Liver (tissue), 8 donors: ENCODE measurements at regions not wholly inside any gene's neighbourhood (a gene's known extent, or its start where the extent isn't known, plus 50 kb on each side); places are given as distances from the start of the nearest gene placed in this dataset.
"Not testable (repeated sequence)": the region's sequence is repeated elsewhere in the genome, so short reads cannot be mapped to it uniquely, and the experiment has no call there.

Experiments
- DNase-seq: peaks from one replicate; pipeline ENCODE4 v3.0.0-alpha.2; 2017; ENCODE audit warnings: low spot score
- H3K27ac ChIP-seq, 2 donors: one replicate each; pipeline ENCODE4 v1.7.0; 2013; ENCODE audit warnings: inconsistent platforms in 2 of 2, low read length in 2 of 2, control low read depth in 1 of 2, low read depth in 1 of 2, mild to moderate bottlenecking in 1 of 2
- H3K27me3 ChIP-seq, 4 donors: one replicate each; pipeline versions ENCODE4 v1.6.1 to v1.7.0; 2013; ENCODE audit warnings: low read length in 3 of 4, inconsistent platforms in 1 of 4, mild to moderate bottlenecking in 1 of 4, moderate library complexity in 1 of 4; ENCODE audit not compliant: control insufficient read depth in 4 of 4, insufficient read depth in 4 of 4
- H3K36me3 ChIP-seq, 4 donors: one replicate each; pipeline versions ENCODE4 v1.6.1 to v1.7.0; 2013; ENCODE audit warnings: low read length in 3 of 4, mild to moderate bottlenecking in 3 of 4, low read depth in 1 of 4, moderate library complexity in 1 of 4; ENCODE audit not compliant: control insufficient read depth in 4 of 4, insufficient read depth in 3 of 4
- H3K4me1 ChIP-seq, 4 donors: one replicate each; pipeline versions ENCODE4 v1.6.1 to v1.7.0; 2013; ENCODE audit warnings: low read length in 3 of 4, mild to moderate bottlenecking in 3 of 4, moderate library complexity in 1 of 4; ENCODE audit not compliant: control insufficient read depth in 4 of 4, insufficient read depth in 4 of 4
- H3K4me3 ChIP-seq, 3 donors: one replicate each; pipeline versions ENCODE4 v1.6.1 to v1.7.0; 2013; ENCODE audit warnings: low read length in 3 of 3, control low read depth in 1 of 3, low read depth in 1 of 3, mild to moderate bottlenecking in 1 of 3
- H3K9ac ChIP-seq, 2 donors: one replicate each; pipeline ENCODE4 v1.7.0; 2013; ENCODE audit warnings: low read length in 2 of 2, mild to moderate bottlenecking in 2 of 2, moderate library complexity in 2 of 2, control low read depth in 1 of 2, low read depth in 1 of 2
- H3K9me3 ChIP-seq, 4 donors: one replicate each; pipeline versions ENCODE4 v1.6.1 to v1.7.0; 2013; ENCODE audit warnings: low read length in 3 of 4; ENCODE audit not compliant: control insufficient read depth in 4 of 4
- EGR1 ChIP-seq, 2 donors: IDR thresholded peaks; 2 replicates each; pipeline ENCODE4 v1.6.1; 2016 to 2018; ENCODE audit warnings: antibody characterized with exemption in 2 of 2, low read depth in 2 of 2
- FOXA1 ChIP-seq: IDR thresholded peaks from 2 replicates; pipeline ENCODE4 v1.6.1; 2016; ENCODE audit warnings: antibody characterized with exemption
- FOXA2 ChIP-seq: IDR thresholded peaks from 2 replicates; pipeline ENCODE4 v1.6.1; 2016; ENCODE audit warnings: antibody characterized with exemption
- HNF4A ChIP-seq, 2 donors: conservative IDR thresholded peaks; 2 replicates each; pipeline ENCODE4 v1.6.1; 2016; ENCODE audit warnings: antibody characterized with exemption in 2 of 2, mild to moderate bottlenecking in 2 of 2
- HNF4G ChIP-seq: IDR thresholded peaks from 2 replicates; pipeline ENCODE4 v1.6.1; 2016; ENCODE audit warnings: antibody characterized with exemption
- JUND ChIP-seq, 2 donors: IDR thresholded peaks; 2 replicates each; pipeline ENCODE4 v1.6.1; 2016; ENCODE audit warnings: antibody characterized with exemption in 2 of 2
- NR2F2 ChIP-seq: IDR thresholded peaks from 2 replicates; pipeline ENCODE4 v1.6.1; 2016; ENCODE audit warnings: antibody characterized with exemption
- RAD21 ChIP-seq, 2 donors: IDR thresholded peaks; 2 replicates each; pipeline ENCODE4 v1.6.1; 2016; ENCODE audit warnings: antibody characterized with exemption in 2 of 2, mild to moderate bottlenecking in 2 of 2
- RXRA ChIP-seq, 2 donors: IDR thresholded peaks; 2 replicates each; pipeline ENCODE4 v1.6.1; 2017 to 2018; ENCODE audit warnings: antibody characterized with exemption in 2 of 2, mild to moderate bottlenecking in 1 of 2
- TAF1 ChIP-seq: conservative IDR thresholded peaks from 2 replicates; pipeline ENCODE4 v1.6.1; 2016; ENCODE audit warnings: antibody characterized with exemption, mild to moderate bottlenecking
- YY1 ChIP-seq: IDR thresholded peaks from 2 replicates; pipeline ENCODE4 v1.6.1; 2016; ENCODE audit warnings: antibody characterized with exemption, mild to moderate bottlenecking
- WGBS: extraction: QIAGEN DNeasy Blood & Tissue Kit; methylation state at CpG from one replicate; pipeline ENCODE4 v1.1.7; 2013; 5-methylcytosine and 5-hydroxymethylcytosine counted together
- TF ChIP-seq, protein P1 (sequence below): IDR thresholded peaks from 2 replicates; pipeline ENCODE4 v1.6.1; 2016; ENCODE audit warnings: antibody characterized with exemption, mild to moderate bottlenecking
- TF ChIP-seq, protein P2 (sequence below): fragments of 150-350 bp; IDR thresholded peaks from 2 replicates; pipeline ENCODE4 v1.5.1; 2017; ENCODE audit warnings: improper control_type of control experiment, low read depth, low read length; ENCODE audit not compliant: missing input control
- TF ChIP-seq, protein P3 (sequence below): IDR thresholded peaks from 2 replicates; pipeline ENCODE4 v1.6.1; 2016; ENCODE audit warnings: antibody characterized with exemption
- TF ChIP-seq, protein P4 (sequence below): IDR thresholded peaks from 2 replicates; pipeline ENCODE4 v1.6.1; 2016; ENCODE audit warnings: antibody characterized with exemption
- donor health status: healthy.
- donor health status: healthy.
- donor health status: healthy.
- donor health status: healthy.
- donor health status: healthy.

DNA sequence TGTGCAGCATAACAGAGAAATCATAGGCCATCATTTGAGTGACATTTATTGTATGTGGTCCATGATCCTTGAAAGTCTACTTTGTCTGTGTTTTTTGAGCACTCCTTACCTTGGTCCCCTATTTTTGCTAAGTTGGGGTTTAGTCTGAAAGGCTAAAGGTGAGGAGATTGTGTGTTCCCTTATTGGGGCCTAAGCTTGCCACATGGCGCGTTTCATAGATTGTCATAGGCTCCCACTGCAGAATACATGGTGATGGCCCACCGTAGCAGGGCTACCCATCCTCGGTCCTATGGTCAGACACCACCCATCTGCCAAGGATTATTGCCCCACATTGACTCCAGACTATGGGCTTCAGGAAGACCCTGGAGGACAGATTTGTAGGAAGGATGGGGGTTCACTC is 117.0 kb upstream of the ZSWIM2 start (continued):
- TF ChIP-seq, protein P1, sequence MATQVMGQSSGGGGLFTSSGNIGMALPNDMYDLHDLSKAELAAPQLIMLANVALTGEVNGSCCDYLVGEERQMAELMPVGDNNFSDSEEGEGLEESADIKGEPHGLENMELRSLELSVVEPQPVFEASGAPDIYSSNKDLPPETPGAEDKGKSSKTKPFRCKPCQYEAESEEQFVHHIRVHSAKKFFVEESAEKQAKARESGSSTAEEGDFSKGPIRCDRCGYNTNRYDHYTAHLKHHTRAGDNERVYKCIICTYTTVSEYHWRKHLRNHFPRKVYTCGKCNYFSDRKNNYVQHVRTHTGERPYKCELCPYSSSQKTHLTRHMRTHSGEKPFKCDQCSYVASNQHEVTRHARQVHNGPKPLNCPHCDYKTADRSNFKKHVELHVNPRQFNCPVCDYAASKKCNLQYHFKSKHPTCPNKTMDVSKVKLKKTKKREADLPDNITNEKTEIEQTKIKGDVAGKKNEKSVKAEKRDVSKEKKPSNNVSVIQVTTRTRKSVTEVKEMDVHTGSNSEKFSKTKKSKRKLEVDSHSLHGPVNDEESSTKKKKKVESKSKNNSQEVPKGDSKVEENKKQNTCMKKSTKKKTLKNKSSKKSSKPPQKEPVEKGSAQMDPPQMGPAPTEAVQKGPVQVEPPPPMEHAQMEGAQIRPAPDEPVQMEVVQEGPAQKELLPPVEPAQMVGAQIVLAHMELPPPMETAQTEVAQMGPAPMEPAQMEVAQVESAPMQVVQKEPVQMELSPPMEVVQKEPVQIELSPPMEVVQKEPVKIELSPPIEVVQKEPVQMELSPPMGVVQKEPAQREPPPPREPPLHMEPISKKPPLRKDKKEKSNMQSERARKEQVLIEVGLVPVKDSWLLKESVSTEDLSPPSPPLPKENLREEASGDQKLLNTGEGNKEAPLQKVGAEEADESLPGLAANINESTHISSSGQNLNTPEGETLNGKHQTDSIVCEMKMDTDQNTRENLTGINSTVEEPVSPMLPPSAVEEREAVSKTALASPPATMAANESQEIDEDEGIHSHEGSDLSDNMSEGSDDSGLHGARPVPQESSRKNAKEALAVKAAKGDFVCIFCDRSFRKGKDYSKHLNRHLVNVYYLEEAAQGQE: no peak
- TF ChIP-seq RAD21 (IDR thresholded peaks at IDR 0.05): no peak

DNA sequence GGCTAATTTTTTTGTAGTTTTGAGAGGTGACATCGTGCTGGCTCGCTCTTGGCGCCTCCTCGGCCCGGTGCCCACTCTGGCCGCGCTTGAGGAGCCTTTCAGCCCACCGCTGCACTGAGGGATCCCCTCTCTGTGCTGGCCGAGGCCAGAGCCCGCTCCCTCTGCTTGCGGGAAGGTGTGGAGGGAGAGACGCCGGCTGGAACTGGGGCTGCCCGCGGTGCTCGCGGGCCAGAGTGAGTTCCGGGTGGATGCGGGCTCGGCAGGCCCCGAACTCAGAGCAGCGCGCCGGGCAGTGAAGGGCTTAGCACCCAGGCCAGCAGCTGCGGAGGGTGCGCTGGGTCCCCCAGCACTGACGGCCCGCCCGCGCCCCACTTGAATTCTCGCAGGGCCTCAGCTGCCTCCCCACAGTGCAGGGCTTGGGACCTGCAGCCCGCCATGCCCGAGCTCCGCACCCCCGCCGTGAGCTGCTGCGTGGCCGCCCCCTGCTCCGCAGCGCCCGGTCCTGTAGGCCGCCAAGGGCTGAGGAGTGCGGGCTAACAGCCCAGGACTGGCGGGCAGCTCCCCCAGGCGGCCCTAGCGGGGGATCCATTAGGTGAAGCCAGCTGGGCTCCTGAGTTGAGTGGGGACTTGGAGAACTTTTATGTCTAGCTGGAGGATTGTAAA is 113.2 kb upstream of the ZSWIM2 start:
- TF ChIP-seq HNF4A (conservative IDR thresholded peaks at IDR 0.05): no peak
- TF ChIP-seq NR2F2: no peak
- TF ChIP-seq HNF4G: no peak
- TF ChIP-seq YY1: no peak
- TF ChIP-seq FOXA2: no peak
- WGBS: 95% methylated on average over 46 of the region's 46 CpGs
- no peaks in the 10 kb centered on the region for H3K36me3 ChIP-seq
- H3K9ac ChIP-seq: no peak overlapping the region
- no peak for DNase-seq
- no peaks in the 10 kb centered on the region for H3K27me3 ChIP-seq
- no peak overlapping the region for H3K4me3 ChIP-seq
- H3K9me3 ChIP-seq: no peaks in the 10 kb centered on the region
- H3K4me1 ChIP-seq: no peaks in the 10 kb centered on the region
- H3K27ac ChIP-seq: no peak overlapping the region

DNA sequence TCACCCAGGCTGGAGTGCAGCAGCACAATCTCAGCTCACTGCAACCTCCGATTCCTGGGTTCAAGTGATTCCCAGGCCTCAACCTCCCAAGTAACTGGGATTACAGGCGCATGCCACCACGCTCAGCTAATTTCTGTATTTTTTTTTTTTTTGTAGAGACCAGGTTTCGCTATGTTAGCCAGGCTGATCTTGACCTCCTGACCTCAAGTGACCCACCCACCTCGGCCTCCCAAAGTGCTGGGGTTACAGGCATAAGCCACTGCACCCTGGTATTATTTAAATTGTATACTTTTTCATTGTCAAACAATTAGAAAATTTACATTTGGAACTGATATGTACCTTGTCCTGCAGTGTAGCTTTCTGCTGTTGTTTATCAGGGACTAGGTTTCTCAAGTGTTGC is 111.3 kb upstream of the ZSWIM2 start:
- DNase-seq, H3K27ac ChIP-seq, H3K27me3 ChIP-seq, H3K36me3 ChIP-seq, H3K9me3 ChIP-seq, H3K9ac ChIP-seq, H3K4me1 ChIP-seq, H3K4me3 ChIP-seq: not testable (repeated sequence)
- WGBS: 81% methylated on average over 5 of the region's 5 CpGs

DNA sequence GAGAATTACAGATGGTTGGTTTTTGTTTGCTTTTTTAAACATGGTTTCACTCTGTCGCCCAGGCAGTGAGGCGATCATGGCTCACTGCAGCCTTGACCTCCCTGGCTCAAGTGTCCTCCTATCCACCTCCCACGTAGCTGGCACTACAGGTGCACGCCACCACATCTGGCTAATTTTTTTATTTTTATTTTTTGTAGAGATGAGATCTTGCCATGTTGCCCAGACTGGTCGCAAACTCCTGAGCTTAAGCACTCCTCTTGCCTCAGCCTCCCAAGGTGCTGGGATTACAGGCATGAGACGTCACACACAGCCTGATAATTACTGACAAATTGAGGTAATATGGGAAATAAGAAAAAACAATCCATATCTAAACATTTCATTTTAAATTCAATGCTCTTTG is 110.5 kb upstream of the ZSWIM2 start:
- no peaks in the 10 kb centered on the region for H3K27me3 ChIP-seq
- H3K4me3 ChIP-seq: no peak overlapping the region
- DNase-seq: no peak
- no peak overlapping the region for H3K9ac ChIP-seq
- no peaks in the 10 kb centered on the region for H3K9me3 ChIP-seq
- no peaks in the 10 kb centered on the region for H3K4me1 ChIP-seq
- no peak overlapping the region for H3K27ac ChIP-seq
- no peaks in the 10 kb centered on the region for H3K36me3 ChIP-seq
- whole genome bisulfite sequencing: 85% methylated on average over 6 of the region's 6 CpGs
- TF ChIP-seq JUND (IDR thresholded peaks at IDR 0.05) (no peak), TAF1 (no peak), NR2F2 (no peak), RAD21 (IDR thresholded peaks at IDR 0.05) (no peak), EGR1 (IDR thresholded peaks at IDR 0.05; ENCODE audit: low read depth in 2 of 2) (no peak), HNF4A (conservative IDR thresholded peaks at IDR 0.05) (no peak), FOXA1 (no peak), RXRA (IDR thresholded peaks at IDR 0.05) (no peak), FOXA2 (no peak)
- TF ChIP-seq, protein P2, sequence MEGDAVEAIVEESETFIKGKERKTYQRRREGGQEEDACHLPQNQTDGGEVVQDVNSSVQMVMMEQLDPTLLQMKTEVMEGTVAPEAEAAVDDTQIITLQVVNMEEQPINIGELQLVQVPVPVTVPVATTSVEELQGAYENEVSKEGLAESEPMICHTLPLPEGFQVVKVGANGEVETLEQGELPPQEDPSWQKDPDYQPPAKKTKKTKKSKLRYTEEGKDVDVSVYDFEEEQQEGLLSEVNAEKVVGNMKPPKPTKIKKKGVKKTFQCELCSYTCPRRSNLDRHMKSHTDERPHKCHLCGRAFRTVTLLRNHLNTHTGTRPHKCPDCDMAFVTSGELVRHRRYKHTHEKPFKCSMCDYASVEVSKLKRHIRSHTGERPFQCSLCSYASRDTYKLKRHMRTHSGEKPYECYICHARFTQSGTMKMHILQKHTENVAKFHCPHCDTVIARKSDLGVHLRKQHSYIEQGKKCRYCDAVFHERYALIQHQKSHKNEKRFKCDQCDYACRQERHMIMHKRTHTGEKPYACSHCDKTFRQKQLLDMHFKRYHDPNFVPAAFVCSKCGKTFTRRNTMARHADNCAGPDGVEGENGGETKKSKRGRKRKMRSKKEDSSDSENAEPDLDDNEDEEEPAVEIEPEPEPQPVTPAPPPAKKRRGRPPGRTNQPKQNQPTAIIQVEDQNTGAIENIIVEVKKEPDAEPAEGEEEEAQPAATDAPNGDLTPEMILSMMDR: no peak
- TF ChIP-seq, protein P3, sequence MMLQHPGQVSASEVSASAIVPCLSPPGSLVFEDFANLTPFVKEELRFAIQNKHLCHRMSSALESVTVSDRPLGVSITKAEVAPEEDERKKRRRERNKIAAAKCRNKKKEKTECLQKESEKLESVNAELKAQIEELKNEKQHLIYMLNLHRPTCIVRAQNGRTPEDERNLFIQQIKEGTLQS: no peak
- TF ChIP-seq, protein P4, sequence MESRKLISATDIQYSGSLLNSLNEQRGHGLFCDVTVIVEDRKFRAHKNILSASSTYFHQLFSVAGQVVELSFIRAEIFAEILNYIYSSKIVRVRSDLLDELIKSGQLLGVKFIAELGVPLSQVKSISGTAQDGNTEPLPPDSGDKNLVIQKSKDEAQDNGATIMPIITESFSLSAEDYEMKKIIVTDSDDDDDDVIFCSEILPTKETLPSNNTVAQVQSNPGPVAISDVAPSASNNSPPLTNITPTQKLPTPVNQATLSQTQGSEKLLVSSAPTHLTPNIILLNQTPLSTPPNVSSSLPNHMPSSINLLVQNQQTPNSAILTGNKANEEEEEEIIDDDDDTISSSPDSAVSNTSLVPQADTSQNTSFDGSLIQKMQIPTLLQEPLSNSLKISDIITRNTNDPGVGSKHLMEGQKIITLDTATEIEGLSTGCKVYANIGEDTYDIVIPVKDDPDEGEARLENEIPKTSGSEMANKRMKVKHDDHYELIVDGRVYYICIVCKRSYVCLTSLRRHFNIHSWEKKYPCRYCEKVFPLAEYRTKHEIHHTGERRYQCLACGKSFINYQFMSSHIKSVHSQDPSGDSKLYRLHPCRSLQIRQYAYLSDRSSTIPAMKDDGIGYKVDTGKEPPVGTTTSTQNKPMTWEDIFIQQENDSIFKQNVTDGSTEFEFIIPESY: no peak
- TF ChIP-seq, protein P1: no peak
